ENCODE measurements at regions not wholly inside any gene's neighbourhood (a gene's known extent, or its start where the extent isn't known, plus 50 kb on each side); places are given as distances from the start of the nearest gene placed in this dataset.

- no peak for DNase-seq
These were observed 675.0 kb downstream of the SATB2 start for GRCh38 chr2:198782734-198783133.

- DNase-seq, result no peak
These were observed 680.9 kb downstream of the SATB2 start for GRCh38 chr2:198776616-198777406.

- no peak for DNase-seq
These were observed 682.0 kb downstream of the SATB2 start for GRCh38 chr2:198775737-198776136.

GRCh38 chr2:198774576-198774975, 683.2 kb downstream of the SATB2 start:
- DNase-seq, result no peak

- no peak for DNase-seq
These were observed 690.0 kb downstream of the SATB2 start for GRCh38 chr2:198767694-198768093.

- DNase-seq, result no peak
These were observed 693.9 kb downstream of the SATB2 start for GRCh38 chr2:198763793-198764192.

GRCh38 chr2:198762441-198762840, 695.3 kb downstream of the SATB2 start:
- DNase-seq, result no peak

- DNase-seq, result no peak
These were observed 700.7 kb downstream of the SATB2 start for GRCh38 chr2:198757069-198757468.

GRCh38 chr2:198756166-198756565, 701.6 kb downstream of the SATB2 start:
- DNase-seq, result no peak

GRCh38 chr2:198753101-198753500, 704.6 kb downstream of the SATB2 start:
- no peak for DNase-seq

- no peak for DNase-seq
These were observed 708.4 kb downstream of the SATB2 start for GRCh38 chr2:198749364-198749763.

- no peak for DNase-seq
These were observed 725.8 kb downstream of the SATB2 start for GRCh38 chr2:198731842-198732399.

GRCh38 chr2:198720266-198720665, 737.5 kb downstream of the SATB2 start:
- DNase-seq, result no peak

GRCh38 chr2:198717451-198717850, 740.3 kb downstream of the SATB2 start:
- DNase-seq, result no peak

GRCh38 chr2:198715302-198715835, 742.4 kb downstream of the SATB2 start:
- no peak for DNase-seq

GRCh38 chr2:198712485-198712884, 745.3 kb downstream of the SATB2 start:
- no peak for DNase-seq

GRCh38 chr2:198711484-198711883, 746.3 kb downstream of the SATB2 start:
- DNase-seq, result no peak

- no peak for DNase-seq
These were observed 747.2 kb downstream of the SATB2 start for GRCh38 chr2:198710562-198710961.

- no peak for DNase-seq
These were observed 751.2 kb downstream of the SATB2 start for GRCh38 chr2:198706476-198707082.

- no peak for DNase-seq
These were observed 754.5 kb downstream of the SATB2 start for GRCh38 chr2:198703281-198703680.

GRCh38 chr2:198702796-198703195, 754.9 kb downstream of the SATB2 start:
- DNase-seq, result no peak

- no peak for DNase-seq
These were observed 756.3 kb downstream of the SATB2 start for GRCh38 chr2:198701481-198701880.

GRCh38 chr2:198700319-198700718, 757.4 kb downstream of the SATB2 start:
- no peak for DNase-seq

- DNase-seq, result no peak
These were observed 759.5 kb downstream of the SATB2 start for GRCh38 chr2:198698230-198698629.

All from CD4-positive, alpha-beta T cell treated with Interleukin-12 subunit alpha and Interleukin-12 subunit beta, for 1 hour (primary cell).